DMS79 treated with DMSO at 0.1 percent for 48 hours (cell line): ENCODE measurements at regions not wholly inside any gene's neighbourhood (a gene's known extent, or its start where the extent isn't known, plus 50 kb on each side); places are given as distances from the start of the nearest gene placed in this dataset.

ENCODE experiments used
- DNase-seq: peaks from one replicate; lab custom pipeline; 2025; lab: John Stamatoyannopoulos, UW

GRCh38 chr15:93317772-93318171 is 228.8 kb upstream of the RGMA start:
- DNase-seq: no peak

GRCh38 chr15:93314245-93314644 is 225.2 kb upstream of the RGMA start:
- no peak for DNase-seq

- no peak for DNase-seq
Measured at GRCh38 chr15:93312891-93313486, 224.0 kb upstream of the RGMA start.

- DNase-seq: no peak
Measured at GRCh38 chr15:93311620-93312019, 222.6 kb upstream of the RGMA start.

GRCh38 chr15:93308026-93308690 is 219.1 kb upstream of the RGMA start:
- DNase-seq: no peak

GRCh38 chr15:93307513-93307912 is 218.5 kb upstream of the RGMA start:
- DNase-seq: no peak

- no peak for DNase-seq
Measured at GRCh38 chr15:93305306-93305705, 216.3 kb upstream of the RGMA start.

- DNase-seq: no peak
Measured at GRCh38 chr15:93302080-93302765, 213.2 kb upstream of the RGMA start.

GRCh38 chr15:93300796-93301195 is 211.8 kb upstream of the RGMA start:
- DNase-seq: no peak

- DNase-seq: no peak
Measured at GRCh38 chr15:93299675-93300074, 210.7 kb upstream of the RGMA start.

- DNase-seq: no peak
Measured at GRCh38 chr15:93298901-93299300, 209.9 kb upstream of the RGMA start.

GRCh38 chr15:93296759-93297500 is 207.9 kb upstream of the RGMA start:
- no peak for DNase-seq

GRCh38 chr15:93294896-93295295 is 205.9 kb upstream of the RGMA start:
- DNase-seq: no peak

- no peak for DNase-seq
Measured at GRCh38 chr15:93294066-93294465, 205.1 kb upstream of the RGMA start.

- no peak for DNase-seq
Measured at GRCh38 chr15:93291380-93291779, 202.4 kb upstream of the RGMA start.

- DNase-seq: no peak
Measured at GRCh38 chr15:93290618-93290946, 201.6 kb upstream of the RGMA start.

- DNase-seq: no peak
Measured at GRCh38 chr15:93289941-93290617, 201.1 kb upstream of the RGMA start.

- no peak for DNase-seq
Measured at GRCh38 chr15:93288728-93289294, 199.8 kb upstream of the RGMA start.

- no peak for DNase-seq
Measured at GRCh38 chr15:93286446-93286845, 197.4 kb upstream of the RGMA start.

GRCh38 chr15:93283854-93284253 is 194.8 kb upstream of the RGMA start:
- DNase-seq: no peak

- DNase-seq: no peak
Measured at GRCh38 chr15:93282808-93283207, 193.8 kb upstream of the RGMA start.

GRCh38 chr15:93278783-93279182 is 189.8 kb upstream of the RGMA start:
- no peak for DNase-seq
